ENCODE measurements at regions not wholly inside any gene's neighbourhood (a gene's known extent, or its start where the extent isn't known, plus 50 kb on each side); places are given as distances from the start of the nearest gene placed in this dataset.

GRCh38 chr20:26209171-26209941, 512.7 kb upstream of the ZNF337 start:
- no peak overlapping the region for H3K4me3 ChIP-seq (replicated peaks in 1 of 3; ENCODE audit: insufficient read depth in 1 of 3, low read depth in 1 of 3, low read length in 3 of 3)
- DNase-seq (ENCODE audit: low read depth, low spot score): no peak
- peaks cover 11 to 20% of the 10 kb centered on the region in 2 experiments for H3K27me3 ChIP-seq (ENCODE audit: control insufficient read depth in 2 of 2, insufficient read depth in 2 of 2, low read length in 2 of 2)
- H3K9me1 ChIP-seq (replicated peaks; ENCODE audit: control insufficient read depth, extremely low read depth, insufficient read depth, low read length): no peaks in the 10 kb centered on the region
- no peaks in the 10 kb centered on the region for H3K9me3 ChIP-seq (replicated peaks; ENCODE audit: control insufficient read depth, insufficient read depth, low read length)
- no peak overlapping the region for H3K27ac ChIP-seq (ENCODE audit: insufficient read depth, low read depth, low read length)
- no peaks in the 10 kb centered on the region for H4K20me1 ChIP-seq (replicated peaks; ENCODE audit: control insufficient read depth, extremely low read depth, insufficient read depth, low read length)
- intact Hi-C loops (cut with micrococcal nuclease) (no loop called here), dilution Hi-C loops (cut with MboI; ENCODE audit: extremely low pct_ligation_motif_present, low sequenced_read_pairs) (no loop called here)
- no peaks in the 10 kb centered on the region for H3K4me1 ChIP-seq (ENCODE audit: control insufficient read depth, extremely low read depth, insufficient read depth, low read length)
- H2AFZ ChIP-seq (ENCODE audit: low read depth, low read length): no peak overlapping the region
- ChIA-PET POLR2A (no interaction called here), CTCF (no interaction called here)
- no peak overlapping the region for H3K4me2 ChIP-seq (ENCODE audit: insufficient read depth, low read length)
- H3K36me3 ChIP-seq (ENCODE audit: control insufficient read depth in 2 of 2, extremely low read depth in 1 of 2, insufficient read depth in 2 of 2, low read length in 2 of 2): no peaks in the 10 kb centered on the region
- H3K9ac ChIP-seq (replicated peaks; ENCODE audit: extremely low read depth, insufficient read depth, low read length): no peak overlapping the region
- peak; percentile 100 for FAIRE-seq
- H3K79me2 ChIP-seq (ENCODE audit: control insufficient read depth, insufficient read depth, low read length): no peaks in the 10 kb centered on the region
- TF ChIP-seq MYC (IDR thresholded peaks at IDR 0.05; ENCODE audit: low read depth, low read length): no peak
- no peak for TF ChIP-seq POLR2A (IDR thresholded peaks at IDR 0.05; ENCODE audit: low read depth, low read length)
- TF ChIP-seq FOS (IDR thresholded peaks at IDR 0.05; ENCODE audit: borderline replicate concordance, insufficient read depth, low read length): no peak
- TF ChIP-seq, protein P1, sequence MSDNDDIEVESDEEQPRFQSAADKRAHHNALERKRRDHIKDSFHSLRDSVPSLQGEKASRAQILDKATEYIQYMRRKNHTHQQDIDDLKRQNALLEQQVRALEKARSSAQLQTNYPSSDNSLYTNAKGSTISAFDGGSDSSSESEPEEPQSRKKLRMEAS (IDR thresholded peaks at IDR 0.05; ENCODE audit: insufficient read depth, insufficient read length): no peak
- no peak for TF ChIP-seq GATA2 (IDR thresholded peaks at IDR 0.05; ENCODE audit: insufficient read depth, insufficient read length, low read depth, low read length)
- no peak for TF ChIP-seq JUN (IDR thresholded peaks at IDR 0.05; ENCODE audit: borderline replicate concordance, insufficient read depth, insufficient read length, low read depth)
- no peak for TF ChIP-seq EZH2 (IDR thresholded peaks at IDR 0.05; ENCODE audit: borderline replicate concordance, low read depth, low read length, severe bottlenecking)
- TF ChIP-seq, protein P2, sequence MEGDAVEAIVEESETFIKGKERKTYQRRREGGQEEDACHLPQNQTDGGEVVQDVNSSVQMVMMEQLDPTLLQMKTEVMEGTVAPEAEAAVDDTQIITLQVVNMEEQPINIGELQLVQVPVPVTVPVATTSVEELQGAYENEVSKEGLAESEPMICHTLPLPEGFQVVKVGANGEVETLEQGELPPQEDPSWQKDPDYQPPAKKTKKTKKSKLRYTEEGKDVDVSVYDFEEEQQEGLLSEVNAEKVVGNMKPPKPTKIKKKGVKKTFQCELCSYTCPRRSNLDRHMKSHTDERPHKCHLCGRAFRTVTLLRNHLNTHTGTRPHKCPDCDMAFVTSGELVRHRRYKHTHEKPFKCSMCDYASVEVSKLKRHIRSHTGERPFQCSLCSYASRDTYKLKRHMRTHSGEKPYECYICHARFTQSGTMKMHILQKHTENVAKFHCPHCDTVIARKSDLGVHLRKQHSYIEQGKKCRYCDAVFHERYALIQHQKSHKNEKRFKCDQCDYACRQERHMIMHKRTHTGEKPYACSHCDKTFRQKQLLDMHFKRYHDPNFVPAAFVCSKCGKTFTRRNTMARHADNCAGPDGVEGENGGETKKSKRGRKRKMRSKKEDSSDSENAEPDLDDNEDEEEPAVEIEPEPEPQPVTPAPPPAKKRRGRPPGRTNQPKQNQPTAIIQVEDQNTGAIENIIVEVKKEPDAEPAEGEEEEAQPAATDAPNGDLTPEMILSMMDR (IDR thresholded peaks at IDR 0.05; ENCODE audit: extremely low read depth in 1 of 2, insufficient read depth in 1 of 2, low read depth in 1 of 2, low read length in 2 of 2): no peak
- TF ChIP-seq POLR2AphosphoS5 (IDR thresholded peaks at IDR 0.05; ENCODE audit: insufficient read depth, low read depth, low read length): no peak
- BruUV-seq (replicated peaks): no TSS peak
